H9 (cell line): ENCODE measurements at regions not wholly inside any gene's neighbourhood (a gene's known extent, or its start where the extent isn't known, plus 50 kb on each side); places are given as distances from the start of the nearest gene placed in this dataset.

Source experiments
- DNase-seq: peaks from one replicate; pipeline ENCODE4 v3.0.0-alpha.2; 2017
- H2AFZ ChIP-seq: one replicate; pipeline ENCODE4 v1.6.1; 2013; ENCODE audit warnings: mild to moderate bottlenecking, low read length, control low read depth, moderate library complexity
- H2AK5ac ChIP-seq: 2 replicates; pipeline ENCODE4 v1.6.1; 2013; ENCODE audit warnings: low read length, control low read depth, mixed read lengths; ENCODE audit not compliant: insufficient read length
- H2BK120ac ChIP-seq: one replicate; pipeline ENCODE4 v1.6.1; 2013; ENCODE audit warnings: low read depth, mild to moderate bottlenecking, low read length, control low read depth, inconsistent platforms; ENCODE audit not compliant: poor library complexity, severe bottlenecking
- H2BK12ac ChIP-seq: 2 replicates; pipeline ENCODE4 v1.6.1; 2013; ENCODE audit warnings: low read length, control low read depth, mixed read lengths, low read depth; ENCODE audit not compliant: insufficient read length
- H2BK15ac ChIP-seq: 2 replicates; pipeline ENCODE4 v1.6.1; 2013; ENCODE audit warnings: low read depth, low read length, control low read depth
- H2BK20ac ChIP-seq: one replicate; pipeline ENCODE4 v1.6.1; 2013; ENCODE audit warnings: low read depth, mild to moderate bottlenecking, low read length, control low read depth, inconsistent platforms; ENCODE audit not compliant: poor library complexity, severe bottlenecking
- H2BK5ac ChIP-seq: 2 replicates; pipeline ENCODE4 v1.6.1; 2013; ENCODE audit warnings: low read length, control low read depth, mixed read lengths; ENCODE audit not compliant: insufficient read length
- H3K14ac ChIP-seq: 2 replicates; pipeline ENCODE4 v1.6.1; 2013; ENCODE audit warnings: low read length, control low read depth; ENCODE audit not compliant: insufficient read depth
- H3K18ac ChIP-seq: 2 replicates; pipeline ENCODE4 v1.6.1; 2013; ENCODE audit warnings: low read depth, mild to moderate bottlenecking, mixed read lengths, low read length, control low read depth; ENCODE audit not compliant: insufficient read length
- H3K23ac ChIP-seq: 2 replicates; pipeline ENCODE4 v1.6.1; 2013; ENCODE audit warnings: low read length, control low read depth, mixed read lengths, low read depth; ENCODE audit not compliant: insufficient read length
- H3K23me2 ChIP-seq: 2 replicates; pipeline ENCODE4 v1.6.1; 2013; ENCODE audit warnings: low read depth, mild to moderate bottlenecking, mixed read lengths, low read length, control low read depth; ENCODE audit not compliant: insufficient read length, poor library complexity, severe bottlenecking
- H3K27ac ChIP-seq: 2 replicates; pipeline ENCODE4 v1.5.1; 2013; ENCODE audit warnings: low read length, control low read depth, mixed read lengths, low read depth; ENCODE audit not compliant: insufficient read length
- H3K27me3 ChIP-seq: 2 replicates; pipeline ENCODE4 v1.6.1; 2013; ENCODE audit warnings: low read length, control low read depth, inconsistent platforms; ENCODE audit not compliant: insufficient read depth
- H3K4ac ChIP-seq: 2 replicates; pipeline ENCODE4 v1.6.1; 2013; ENCODE audit warnings: low read depth, mild to moderate bottlenecking, control low read depth, inconsistent platforms, low read length, moderate library complexity
- H3K4me1 ChIP-seq: 2 replicates; pipeline ENCODE4 v1.6.1; 2013; ENCODE audit warnings: low read length, control low read depth, inconsistent platforms; ENCODE audit not compliant: insufficient read depth
- H3K4me2 ChIP-seq: 2 replicates; pipeline ENCODE4 v1.6.1; 2013; ENCODE audit warnings: low read length, control low read depth, mixed read lengths; ENCODE audit not compliant: insufficient read length, insufficient read depth
- H3K56ac ChIP-seq: 2 replicates; pipeline ENCODE4 v1.6.1; 2013; ENCODE audit warnings: low read depth, mild to moderate bottlenecking, mixed read lengths, low read length, control low read depth; ENCODE audit not compliant: insufficient read length
- H3K79me1 ChIP-seq: 2 replicates; pipeline ENCODE4 v1.6.1; 2013; ENCODE audit warnings: low read depth, mild to moderate bottlenecking, moderate library complexity, low read length, control low read depth, inconsistent platforms; ENCODE audit not compliant: insufficient read depth, poor library complexity, severe bottlenecking
- H3K79me2 ChIP-seq: 2 replicates; pipeline ENCODE4 v1.6.1; 2013; ENCODE audit warnings: low read length, control low read depth, inconsistent platforms; ENCODE audit not compliant: insufficient read depth
- H3K9ac ChIP-seq: 2 replicates; pipeline ENCODE4 v1.6.1; 2013; ENCODE audit warnings: low read length, control low read depth, mixed read lengths; ENCODE audit not compliant: insufficient read length; ENCODE audit errors: extremely low read depth
- H3K9me3 ChIP-seq: one replicate; pipeline ENCODE4 v1.6.1; 2013; ENCODE audit warnings: low read depth, low read length, inconsistent platforms; ENCODE audit not compliant: control insufficient read depth
- H3T11ph ChIP-seq: one replicate; pipeline ENCODE4 v1.6.1; 2013; ENCODE audit warnings: mild to moderate bottlenecking, low read length, control low read depth, inconsistent platforms
- H4K20me1 ChIP-seq: one replicate; pipeline ENCODE4 v1.6.1; 2013; ENCODE audit not compliant: control insufficient read depth, insufficient read length, insufficient read depth
- H4K5ac ChIP-seq: 2 replicates; pipeline ENCODE4 v1.6.1; 2013; ENCODE audit warnings: low read depth, mild to moderate bottlenecking, mixed read lengths, low read length, control low read depth; ENCODE audit not compliant: insufficient read length
- H4K8ac ChIP-seq: replicated peaks from 2 replicates; pipeline ENCODE4 v1.6.1; 2013; ENCODE audit warnings: low read length, control low read depth, mixed read lengths, low read depth; ENCODE audit not compliant: insufficient read length
- H4K91ac ChIP-seq: 2 replicates; pipeline ENCODE4 v1.6.1; 2013; ENCODE audit warnings: low read depth, mild to moderate bottlenecking, moderate library complexity, mixed read lengths, low read length, control low read depth; ENCODE audit not compliant: insufficient read length
- H3K27ac Mint-ChIP-seq, 3 experiments: 2 replicates in 2 of 3; 3 replicates in 1 of 3; pipeline ENCODE4 v1.8.0; 2020 to 2021; ENCODE audit warnings: mixed read lengths in 3 of 3, mild to moderate bottlenecking in 1 of 3, moderate library complexity in 1 of 3
- H3K27me3 Mint-ChIP-seq: 2 replicates; pipeline ENCODE4 v1.8.0; 2021; ENCODE audit warnings: low read depth, mild to moderate bottlenecking, moderate library complexity, mixed read lengths
- H3K36me3 Mint-ChIP-seq, 3 experiments: 2 replicates in 2 of 3; 3 replicates in 1 of 3; pipeline ENCODE4 v1.8.0; 2020 to 2021; ENCODE audit warnings: low read depth in 3 of 3, mixed read lengths in 3 of 3; ENCODE audit not compliant: insufficient read depth in 1 of 3
- H3K4me1 Mint-ChIP-seq, 2 experiments: 2 replicates each; pipeline ENCODE4 v1.8.0; 2020; ENCODE audit warnings: mixed read lengths in 2 of 2
- H3K4me3 Mint-ChIP-seq, 2 experiments: 2 replicates in 1 of 2; 3 replicates in 1 of 2; pipeline ENCODE4 v1.8.0; 2020 to 2021; ENCODE audit warnings: mild to moderate bottlenecking in 2 of 2, mixed read lengths in 2 of 2, moderate library complexity in 1 of 2
- H3K9me3 Mint-ChIP-seq, 2 experiments: 2 replicates in 1 of 2; 3 replicates in 1 of 2; pipeline ENCODE4 v1.8.0; 2020; ENCODE audit warnings: mild to moderate bottlenecking in 2 of 2, mixed read lengths in 2 of 2, moderate library complexity in 1 of 2
- CTCF ChIP-seq: fragments of 200-600 bp; sonication (generic); conservative IDR thresholded peaks from 3 replicates; pipeline ENCODE4 v1.8.0; 2021; ENCODE audit warnings: antibody characterized with exemption, mild to moderate bottlenecking
- WGBS: extraction: QIAGEN DNeasy Blood & Tissue Kit; methylation state at CpG from one replicate; pipeline ENCODE4 v1.1.7; 2013; ENCODE audit warnings: missing lambda C conversion rate, low lambda C conversion rate, mixed read lengths; ENCODE audit not compliant: insufficient read length; ENCODE audit errors: extremely low coverage; 5-methylcytosine and 5-hydroxymethylcytosine counted together

- no peak overlapping the region for H3K9ac ChIP-seq
- no peak overlapping the region for H3K27ac ChIP-seq
- no peak overlapping the region for H4K5ac ChIP-seq
- H2BK5ac ChIP-seq = no peak overlapping the region
- no peaks in the 10 kb centered on the region for H3K79me1 ChIP-seq
- H3K9me3 ChIP-seq = no peaks in the 10 kb centered on the region
- Mint-ChIP-seq H3K27ac (no peak overlapping the region), H3K4me3 (no peak overlapping the region), H3K4me1 (no peaks in the 10 kb centered on the region), H3K36me3 (no peaks in the 10 kb centered on the region), H3K9me3 (no peaks in the 10 kb centered on the region), H3K27me3 (no peaks in the 10 kb centered on the region; the same call in 1 of the 2 replicates)
- H3K4me1 ChIP-seq = no peaks in the 10 kb centered on the region
- no peak overlapping the region for H4K8ac ChIP-seq
- H3K23ac ChIP-seq = no peak overlapping the region
- H2BK120ac ChIP-seq = no peak overlapping the region
- H3T11ph ChIP-seq = no peak overlapping the region
- H3K56ac ChIP-seq = no peak overlapping the region
- no peak overlapping the region for H3K14ac ChIP-seq
- H2BK20ac ChIP-seq = no peak overlapping the region
- H3K18ac ChIP-seq = no peak overlapping the region
- H3K79me2 ChIP-seq = no peaks in the 10 kb centered on the region
- WGBS = no CpG with 5 or more reads among the region's 2 CpGs
- H3K27me3 ChIP-seq = no peaks in the 10 kb centered on the region
- no peak for DNase-seq
- H3K4ac ChIP-seq = no peak overlapping the region
- H3K23me2 ChIP-seq = no peaks in the 10 kb centered on the region
- H2BK15ac ChIP-seq = no peak overlapping the region
- no peak overlapping the region for H4K91ac ChIP-seq
- H3K4me2 ChIP-seq = no peak overlapping the region
- no peak overlapping the region for H2AFZ ChIP-seq
- TF ChIP-seq CTCF = no peak
- H4K20me1 ChIP-seq = no peaks in the 10 kb centered on the region
- H2BK12ac ChIP-seq = no peak overlapping the region
- H2AK5ac ChIP-seq = no peak overlapping the region
These were observed 247.5 kb downstream of the SEC23A start for GRCh38 chr14:38855513-38855912.
